Caco-2 (cell line): ENCODE measurements at regions not wholly inside any gene's neighbourhood (a gene's known extent, or its start where the extent isn't known, plus 50 kb on each side); places are given as distances from the start of the nearest gene placed in this dataset.

Experiments
- BruUV-seq: library from RNA; stranded (reverse); fragments of 400-500 nt; replicated peaks from 2 replicates; lab custom pipeline; 2021; lab: Mats Ljungman, UMichigan
- CTCF ChIA-PET: fragments of 300-600 bp; sonication (Branson Sonifier 250); formaldehyde crosslinking; loops from one replicate; lab custom pipeline; 2022; ENCODE audit warnings: antibody characterized with exemption; lab: Charles Lee
- POLR2A ChIA-PET: fragments of 300-600 bp; sonication (Branson Sonifier 250); formaldehyde crosslinking; loops from one replicate; lab custom pipeline; 2022; ENCODE audit warnings: antibody characterized with exemption; lab: Charles Lee
- DNase-seq, 2 experiments: peaks; one replicate each; pipeline versions ENCODE4 v3.0.0 to v3.0.0-alpha.2; 2020 to 2022
- H3K27me3 ChIP-seq: replicated peaks from 2 replicates; pipeline ENCODE4 v1.6.0; 2011; ENCODE audit warnings: low read length; ENCODE audit not compliant: control insufficient read depth, insufficient read depth
- H3K36me3 ChIP-seq: 2 replicates; pipeline ENCODE4 v1.5.1; 2011; ENCODE audit warnings: low read length; ENCODE audit not compliant: control insufficient read depth, insufficient read depth
- H3K4me1 ChIP-seq: fragments of 250-450 bp; sonication (Bioruptor Pico); 2 replicates; pipeline ENCODE4 v1.5.1; 2020; ENCODE audit warnings: mild to moderate bottlenecking
- H3K4me3 ChIP-seq: 2 replicates; pipeline ENCODE4 v1.5.1; 2011; ENCODE audit warnings: low read depth, mild to moderate bottlenecking, control low read depth, low read length
- H3K9me3 ChIP-seq: fragments of 250-450 bp; sonication (Bioruptor Pico); 2 replicates; pipeline ENCODE4 v1.5.1; 2020; ENCODE audit warnings: mild to moderate bottlenecking, moderate library complexity
- H3K27ac Mint-ChIP-seq: one replicate; pipeline ENCODE4 v1.8.0; 2022; ENCODE audit warnings: mixed read lengths; ENCODE audit not compliant: unreplicated experiment
- H3K27me3 Mint-ChIP-seq: one replicate; pipeline ENCODE4 v1.8.0; 2022; ENCODE audit warnings: mixed read lengths; ENCODE audit not compliant: insufficient read depth, unreplicated experiment
- H3K36me3 Mint-ChIP-seq: one replicate; pipeline ENCODE4 v1.8.0; 2022; ENCODE audit warnings: mild to moderate bottlenecking, mixed read lengths; ENCODE audit not compliant: insufficient read depth, unreplicated experiment
- H3K4me1 Mint-ChIP-seq: one replicate; pipeline ENCODE4 v1.8.0; 2022; ENCODE audit warnings: low read depth, mixed read lengths; ENCODE audit not compliant: unreplicated experiment
- H3K4me3 Mint-ChIP-seq: one replicate; pipeline ENCODE4 v1.8.0; 2022; ENCODE audit warnings: mild to moderate bottlenecking, moderate library complexity, mixed read lengths; ENCODE audit not compliant: unreplicated experiment
- H3K9me3 Mint-ChIP-seq: one replicate; pipeline ENCODE4 v1.8.0; 2022; ENCODE audit warnings: mixed read lengths; ENCODE audit not compliant: unreplicated experiment
- intact Hi-C: fragments of 100-400 bp; cut with micrococcal nuclease; formaldehyde crosslinking; loops from one replicate; pipeline ENCODE4 v1.10.0; 2022; ENCODE audit not compliant: unreplicated experiment
- TF ChIP-seq, protein P1 (sequence below), 2 experiments: fragments of 200-600 bp in 1 of 2; IDR thresholded peaks; 1 replicate in 1 of 2; 2 replicates in 1 of 2; pipeline versions ENCODE4 v1.5.1 to v1.8.0; 2011 to 2022; ENCODE audit warnings: antibody characterized with exemption in 1 of 2, control low read depth in 1 of 2, inconsistent platforms in 1 of 2, low read depth in 1 of 2, low read length in 1 of 2, mild to moderate bottlenecking in 1 of 2, moderate library complexity in 1 of 2; ENCODE audit not compliant: insufficient read depth in 1 of 2, severe bottlenecking in 1 of 2, unreplicated experiment in 1 of 2

DNA sequence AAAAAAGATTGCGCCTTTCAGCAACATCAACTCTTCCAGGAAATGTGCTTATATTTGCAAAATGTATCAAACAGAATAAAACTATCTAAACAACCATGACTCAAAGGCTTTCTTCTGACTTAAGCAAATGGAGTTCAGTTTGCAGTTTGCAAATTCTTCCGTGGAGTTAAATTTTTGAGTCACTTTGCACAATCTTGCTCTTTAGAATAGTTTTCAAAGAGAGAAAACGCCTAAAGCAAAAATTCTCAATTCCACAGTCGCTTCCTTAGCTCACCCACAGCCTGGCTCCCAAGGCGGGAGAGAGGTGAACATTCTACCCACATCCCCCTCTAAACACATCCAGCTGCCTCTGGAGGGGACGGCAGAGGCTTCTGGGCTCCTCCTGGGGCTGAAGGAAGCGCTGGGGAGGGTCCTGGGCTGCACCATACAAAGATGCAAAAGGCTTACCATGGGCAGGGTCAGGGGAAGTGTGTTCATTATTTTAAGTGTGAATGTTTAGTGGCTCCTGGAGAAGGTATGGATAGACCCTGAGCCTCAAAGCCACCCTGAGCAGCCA lies 1487.3 kb downstream of the TBC1D22A start:
- TF ChIP-seq, protein P1, sequence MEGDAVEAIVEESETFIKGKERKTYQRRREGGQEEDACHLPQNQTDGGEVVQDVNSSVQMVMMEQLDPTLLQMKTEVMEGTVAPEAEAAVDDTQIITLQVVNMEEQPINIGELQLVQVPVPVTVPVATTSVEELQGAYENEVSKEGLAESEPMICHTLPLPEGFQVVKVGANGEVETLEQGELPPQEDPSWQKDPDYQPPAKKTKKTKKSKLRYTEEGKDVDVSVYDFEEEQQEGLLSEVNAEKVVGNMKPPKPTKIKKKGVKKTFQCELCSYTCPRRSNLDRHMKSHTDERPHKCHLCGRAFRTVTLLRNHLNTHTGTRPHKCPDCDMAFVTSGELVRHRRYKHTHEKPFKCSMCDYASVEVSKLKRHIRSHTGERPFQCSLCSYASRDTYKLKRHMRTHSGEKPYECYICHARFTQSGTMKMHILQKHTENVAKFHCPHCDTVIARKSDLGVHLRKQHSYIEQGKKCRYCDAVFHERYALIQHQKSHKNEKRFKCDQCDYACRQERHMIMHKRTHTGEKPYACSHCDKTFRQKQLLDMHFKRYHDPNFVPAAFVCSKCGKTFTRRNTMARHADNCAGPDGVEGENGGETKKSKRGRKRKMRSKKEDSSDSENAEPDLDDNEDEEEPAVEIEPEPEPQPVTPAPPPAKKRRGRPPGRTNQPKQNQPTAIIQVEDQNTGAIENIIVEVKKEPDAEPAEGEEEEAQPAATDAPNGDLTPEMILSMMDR (IDR thresholded peaks at IDR 0.05; ENCODE audit: insufficient read depth in 1 of 2, low read depth in 1 of 2, low read length in 1 of 2, severe bottlenecking in 1 of 2, unreplicated experiment in 1 of 2), result no peak
- no peaks in the 10 kb centered on the region for H3K27me3 ChIP-seq
- no peaks in the 10 kb centered on the region for H3K36me3 ChIP-seq
- no peak overlapping the region for H3K4me3 Mint-ChIP-seq
- no peak for DNase-seq
- intact Hi-C loops, result no loop called here
- BruUV-seq, result no TSS peak
- H3K4me3 ChIP-seq, result no peak overlapping the region
- no peaks in the 10 kb centered on the region for H3K9me3 ChIP-seq
- H3K27ac Mint-ChIP-seq, result no peak overlapping the region
- no peaks in the 10 kb centered on the region for H3K4me1 Mint-ChIP-seq
- ChIA-PET POLR2A (interaction anchor here (0.6 kb wide), 1 partner anchor 1420 kb away, joined by 4 read pairs; no protein-coding TSS in a partner anchor), CTCF (no interaction called here)
- H3K9me3 Mint-ChIP-seq, result no peaks in the 10 kb centered on the region
- no peaks in the 10 kb centered on the region for H3K36me3 Mint-ChIP-seq
- peaks cover 31% of the 10 kb centered on the region for H3K27me3 Mint-ChIP-seq
- H3K4me1 ChIP-seq, result no peaks in the 10 kb centered on the region

DNA sequence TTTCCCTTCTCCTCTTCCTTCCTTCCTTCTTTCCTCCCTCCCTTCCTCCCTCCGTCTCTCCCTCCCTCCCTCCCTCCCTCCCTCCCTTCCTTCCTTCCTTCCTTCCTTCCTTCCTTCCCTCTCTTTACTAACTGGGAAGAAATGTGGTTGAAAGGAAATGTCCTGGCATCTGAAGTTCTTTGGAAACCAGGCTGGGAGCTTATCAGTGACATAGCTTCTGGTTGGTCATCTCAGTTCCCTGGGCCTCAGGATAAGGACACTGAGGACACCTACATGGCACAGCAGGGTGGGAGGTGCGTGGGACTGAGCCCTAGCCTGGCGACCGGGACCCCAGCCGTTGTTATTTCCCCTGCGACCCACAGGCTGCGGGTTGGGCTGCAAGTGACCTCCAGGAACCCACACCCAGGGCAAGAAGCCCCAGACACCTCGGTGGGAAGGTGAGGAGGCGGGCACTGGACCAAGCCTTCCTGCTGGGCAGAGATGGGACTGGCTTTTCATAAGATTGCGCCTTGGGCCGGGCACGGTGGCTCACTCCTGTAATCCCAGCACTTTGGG lies 1486.5 kb downstream of the TBC1D22A start:
- no peak for DNase-seq
- ChIA-PET CTCF (no interaction called here), POLR2A (no interaction called here)
- H3K4me3 ChIP-seq, result no peak overlapping the region
- peaks cover 27% of the 10 kb centered on the region for H3K27me3 Mint-ChIP-seq
- no peak overlapping the region for H3K4me3 Mint-ChIP-seq
- H3K4me1 Mint-ChIP-seq, result no peaks in the 10 kb centered on the region
- BruUV-seq, result no TSS peak
- no peaks in the 10 kb centered on the region for H3K36me3 Mint-ChIP-seq
- no peaks in the 10 kb centered on the region for H3K27me3 ChIP-seq
- H3K4me1 ChIP-seq, result no peaks in the 10 kb centered on the region
- intact Hi-C loops, result no loop called here
- no peaks in the 10 kb centered on the region for H3K9me3 Mint-ChIP-seq
- H3K9me3 ChIP-seq, result no peaks in the 10 kb centered on the region
- no peak overlapping the region for H3K27ac Mint-ChIP-seq
- TF ChIP-seq, protein P1 (IDR thresholded peaks at IDR 0.05; ENCODE audit: insufficient read depth in 1 of 2, low read depth in 1 of 2, low read length in 1 of 2, severe bottlenecking in 1 of 2, unreplicated experiment in 1 of 2), result no peak
- no peaks in the 10 kb centered on the region for H3K36me3 ChIP-seq

DNA sequence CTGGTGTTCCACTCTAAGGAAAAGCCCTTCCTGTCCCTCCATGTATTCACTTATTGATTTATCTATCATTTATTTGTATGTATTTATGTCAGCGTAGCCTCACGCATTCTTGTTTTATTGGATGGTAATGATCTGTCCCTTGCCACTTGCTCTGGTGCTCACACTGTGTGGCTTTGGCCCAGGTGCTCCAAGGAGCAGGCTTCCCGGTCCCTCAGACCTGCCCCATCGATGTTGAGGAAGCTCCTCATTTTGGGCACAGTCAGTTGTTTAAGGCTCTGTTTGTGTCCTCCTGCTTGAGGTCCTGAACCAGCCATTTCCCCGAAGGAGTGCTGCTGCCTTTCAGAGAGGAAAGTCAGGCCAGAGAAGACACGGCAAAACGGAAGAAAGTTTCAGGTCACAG lies 1485.4 kb downstream of the TBC1D22A start:
- no peak for DNase-seq
- Mint-ChIP-seq H3K4me1 (no peaks in the 10 kb centered on the region), H3K27me3 (peaks cover 29% of the 10 kb centered on the region), H3K27ac (no peak overlapping the region), H3K9me3 (no peaks in the 10 kb centered on the region), H3K36me3 (no peaks in the 10 kb centered on the region), H3K4me3 (no peak overlapping the region)
- Histone ChIP-seq H3K4me3 (no peak overlapping the region), H3K4me1 (no peaks in the 10 kb centered on the region), H3K36me3 (no peaks in the 10 kb centered on the region), H3K9me3 (no peaks in the 10 kb centered on the region), H3K27me3 (no peaks in the 10 kb centered on the region)
- ChIA-PET POLR2A (no interaction called here), CTCF (no interaction called here)
- no TSS peak for BruUV-seq
- TF ChIP-seq, protein P1 (IDR thresholded peaks at IDR 0.05; ENCODE audit: insufficient read depth in 1 of 2, low read depth in 1 of 2, low read length in 1 of 2, severe bottlenecking in 1 of 2, unreplicated experiment in 1 of 2), result no peak
- intact Hi-C loops, result no loop called here
